LNCAP (cell line): ENCODE measurements at regions not wholly inside any gene's neighbourhood (a gene's known extent, or its start where the extent isn't known, plus 50 kb on each side); places are given as distances from the start of the nearest gene placed in this dataset.

Source experiments
- TF ChIP-seq, protein P1 (sequence below): fragments of 450-650 bp; IDR thresholded peaks from 2 replicates; pipeline ENCODE4 v1.5.1; 2017; ENCODE audit warnings: mild to moderate bottlenecking

DNA sequence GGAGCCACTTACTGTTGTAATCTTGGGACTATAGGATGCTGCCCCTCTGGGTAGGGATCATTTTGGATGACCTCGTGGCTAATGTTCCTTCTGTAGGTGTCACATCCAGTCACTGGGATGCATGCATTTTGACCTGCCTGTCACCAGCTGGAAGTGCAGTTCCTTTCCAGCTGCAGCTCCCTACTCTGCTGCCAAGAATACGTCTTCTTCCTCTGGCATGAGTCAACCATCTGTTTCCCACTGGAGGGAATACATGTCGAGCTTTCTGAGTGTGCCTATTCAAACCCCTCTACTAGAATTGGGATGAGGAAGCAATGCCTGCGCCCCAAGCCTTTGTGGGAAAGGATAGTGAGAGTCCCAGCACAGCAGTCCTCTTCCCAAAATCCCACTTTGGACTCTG, 415.5 kb upstream of the ADAMTS5 start:
- TF ChIP-seq, protein P1, sequence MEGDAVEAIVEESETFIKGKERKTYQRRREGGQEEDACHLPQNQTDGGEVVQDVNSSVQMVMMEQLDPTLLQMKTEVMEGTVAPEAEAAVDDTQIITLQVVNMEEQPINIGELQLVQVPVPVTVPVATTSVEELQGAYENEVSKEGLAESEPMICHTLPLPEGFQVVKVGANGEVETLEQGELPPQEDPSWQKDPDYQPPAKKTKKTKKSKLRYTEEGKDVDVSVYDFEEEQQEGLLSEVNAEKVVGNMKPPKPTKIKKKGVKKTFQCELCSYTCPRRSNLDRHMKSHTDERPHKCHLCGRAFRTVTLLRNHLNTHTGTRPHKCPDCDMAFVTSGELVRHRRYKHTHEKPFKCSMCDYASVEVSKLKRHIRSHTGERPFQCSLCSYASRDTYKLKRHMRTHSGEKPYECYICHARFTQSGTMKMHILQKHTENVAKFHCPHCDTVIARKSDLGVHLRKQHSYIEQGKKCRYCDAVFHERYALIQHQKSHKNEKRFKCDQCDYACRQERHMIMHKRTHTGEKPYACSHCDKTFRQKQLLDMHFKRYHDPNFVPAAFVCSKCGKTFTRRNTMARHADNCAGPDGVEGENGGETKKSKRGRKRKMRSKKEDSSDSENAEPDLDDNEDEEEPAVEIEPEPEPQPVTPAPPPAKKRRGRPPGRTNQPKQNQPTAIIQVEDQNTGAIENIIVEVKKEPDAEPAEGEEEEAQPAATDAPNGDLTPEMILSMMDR: no peak

DNA sequence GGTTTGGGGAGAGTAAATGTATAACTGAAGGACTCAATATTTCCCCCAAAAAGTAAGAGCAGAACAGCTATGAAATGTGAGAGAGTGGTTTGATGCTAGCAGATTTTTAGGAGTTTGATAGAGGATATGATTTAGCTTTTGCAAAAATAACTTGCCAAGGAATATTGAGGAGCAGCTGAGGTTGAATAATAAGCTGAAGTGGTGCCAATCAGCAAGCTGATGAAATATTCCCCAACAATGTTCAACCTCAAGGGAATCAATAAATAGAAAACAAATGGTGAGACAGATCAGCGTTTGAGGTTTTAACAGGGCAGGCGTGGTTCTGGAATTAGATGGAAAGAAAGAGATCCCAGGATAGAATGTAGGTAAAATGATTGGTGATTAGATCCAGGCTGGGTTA, 413.4 kb upstream of the ADAMTS5 start:
- TF ChIP-seq, protein P1: no peak

DNA sequence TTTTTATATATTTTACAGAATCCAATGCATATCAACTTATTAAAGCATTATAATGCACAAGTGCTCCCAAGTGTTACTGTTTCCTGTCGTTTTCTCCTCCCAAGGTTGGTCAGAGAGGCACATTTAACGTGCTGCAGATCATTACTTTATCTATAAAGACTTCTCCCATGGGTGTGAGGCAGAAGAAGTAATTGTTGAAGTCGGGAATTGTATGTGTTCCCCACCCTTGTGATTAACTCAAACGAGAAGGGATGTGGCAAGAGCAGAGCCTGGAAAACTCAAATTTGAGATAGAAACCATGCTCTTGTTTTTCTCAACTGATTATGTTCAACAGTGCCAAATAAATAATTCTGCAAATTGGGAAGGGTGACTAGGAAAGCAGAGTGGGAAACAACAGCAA, 412.5 kb upstream of the ADAMTS5 start:
- TF ChIP-seq, protein P1: no peak

DNA sequence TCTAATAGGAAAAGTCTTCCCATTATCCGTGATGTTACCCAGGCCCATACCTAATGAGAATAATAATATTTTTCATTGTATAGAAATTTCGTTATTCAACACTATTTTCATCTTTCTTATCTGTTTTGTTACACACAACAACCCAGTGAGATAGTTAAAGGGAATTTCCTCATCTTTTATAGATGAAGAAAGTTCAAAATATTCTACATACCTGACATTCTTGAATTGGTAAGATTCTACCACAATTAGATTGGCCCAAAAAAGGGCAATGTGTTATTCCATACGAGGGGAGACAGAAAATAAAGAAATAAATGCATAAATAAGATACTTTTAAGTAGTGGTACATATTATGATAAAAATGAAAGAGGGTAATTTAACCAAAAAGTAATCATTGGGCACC, 405.5 kb upstream of the ADAMTS5 start:
- TF ChIP-seq, protein P1: no peak

DNA sequence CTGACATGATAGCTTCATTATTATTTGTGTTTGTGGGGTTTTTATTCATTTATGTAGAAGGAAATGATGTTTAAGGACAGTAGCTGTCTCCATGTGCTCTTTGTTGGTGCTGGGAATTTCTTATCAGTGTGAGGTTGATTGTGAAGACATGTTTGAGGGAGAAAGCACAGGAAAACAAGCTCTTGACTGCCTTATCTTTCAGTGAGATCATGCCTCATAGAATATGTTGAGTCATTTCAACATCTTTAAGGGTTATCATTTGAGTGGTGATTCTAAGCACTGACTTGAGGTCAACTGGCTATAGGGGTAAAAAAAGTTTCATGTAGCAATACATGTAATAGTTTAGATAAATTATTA, 405.1 kb upstream of the ADAMTS5 start:
- TF ChIP-seq, protein P1: no peak

DNA sequence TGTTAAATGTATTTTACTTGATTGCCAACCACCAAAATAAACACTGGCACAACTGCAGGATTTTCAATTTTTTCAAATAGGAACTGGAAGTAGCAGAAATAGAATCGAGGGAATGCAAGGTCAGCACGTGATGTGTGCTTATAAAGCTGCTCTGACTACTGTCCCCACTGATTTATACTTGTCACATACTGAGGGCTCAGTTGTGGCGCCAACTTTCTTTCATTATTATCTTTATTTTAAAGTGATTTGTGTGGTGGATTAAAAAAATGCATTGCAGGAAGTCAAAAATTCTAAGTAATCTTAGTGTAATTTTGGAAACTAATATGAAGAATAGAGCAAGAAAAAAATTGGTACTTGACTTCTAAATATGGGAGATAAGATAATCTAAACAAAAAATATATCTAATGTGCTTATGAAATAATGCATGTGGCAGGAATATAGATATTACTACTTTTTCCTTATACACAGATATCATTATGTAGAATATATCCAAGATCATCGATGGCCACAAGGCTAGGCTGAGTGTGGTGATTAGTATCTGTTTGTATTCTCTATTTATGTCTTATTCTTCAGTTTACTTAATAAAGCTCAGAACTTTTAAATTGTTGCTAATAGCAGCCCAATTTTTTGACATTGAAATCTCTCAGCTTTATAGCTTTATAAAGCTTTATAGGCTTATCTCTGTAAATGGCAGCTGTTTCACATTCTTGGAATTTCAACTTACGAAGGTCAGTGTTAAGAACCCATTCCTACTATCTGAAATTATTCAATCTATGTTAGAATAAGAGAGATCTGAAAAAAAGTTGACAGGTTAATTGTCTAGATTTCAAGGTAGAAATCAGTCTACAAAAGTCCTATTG, 404.5 kb upstream of the ADAMTS5 start:
- TF ChIP-seq, protein P1: no peak

DNA sequence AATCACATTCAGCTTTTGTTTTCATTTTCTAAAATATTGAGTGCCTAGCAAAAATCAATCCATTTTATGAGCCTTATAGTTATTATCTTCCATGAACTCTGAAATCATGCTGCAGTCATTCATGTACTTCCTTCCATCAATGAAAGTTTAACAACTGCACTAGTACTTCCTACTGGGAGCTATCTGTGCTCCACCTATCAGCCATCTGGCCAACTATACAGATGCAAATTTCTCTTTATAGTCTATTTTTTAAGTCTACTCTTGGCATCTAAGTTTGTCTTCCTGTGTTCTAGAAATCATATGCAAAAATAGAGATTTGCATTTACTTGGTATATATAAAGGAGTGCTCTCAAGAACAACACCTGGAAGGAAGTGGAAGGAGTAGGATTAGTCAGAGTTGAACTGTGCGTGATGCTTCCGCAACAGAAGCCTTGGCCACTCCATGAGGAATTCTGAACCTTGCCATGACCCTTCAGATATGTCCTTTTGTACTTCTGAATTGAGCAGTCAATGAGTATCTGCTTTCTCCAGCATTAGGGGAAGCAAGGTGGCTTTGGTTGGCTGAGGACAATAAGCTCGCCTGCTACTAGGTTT, 403.2 kb upstream of the ADAMTS5 start:
- TF ChIP-seq, protein P1: no peak
